ENCODE measurements at regions not wholly inside any gene's neighbourhood (a gene's known extent, or its start where the extent isn't known, plus 50 kb on each side); places are given as distances from the start of the nearest gene placed in this dataset.

DNA sequence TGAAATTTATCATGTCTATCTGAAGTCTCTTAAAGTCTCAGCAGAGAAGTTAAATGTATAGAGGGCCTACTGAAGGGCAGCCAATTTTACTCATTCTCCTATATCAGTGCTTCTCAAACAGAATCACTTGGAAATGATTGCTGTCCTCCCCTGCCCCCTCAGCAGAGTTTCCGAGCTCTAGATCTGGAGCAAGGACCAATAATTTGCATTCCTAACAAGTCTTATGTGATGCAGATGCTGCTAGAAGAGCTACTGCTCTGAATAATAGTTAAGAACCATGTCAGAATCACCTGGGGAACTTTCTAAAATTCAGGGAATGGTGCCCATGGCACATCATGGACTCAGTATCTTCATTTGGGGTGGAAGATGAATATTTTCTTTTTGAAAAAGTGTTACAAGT, 105.6 kb upstream of the EPHA4 start:
- no peak for DNase-seq (ENCODE audit: low read depth)

DNA sequence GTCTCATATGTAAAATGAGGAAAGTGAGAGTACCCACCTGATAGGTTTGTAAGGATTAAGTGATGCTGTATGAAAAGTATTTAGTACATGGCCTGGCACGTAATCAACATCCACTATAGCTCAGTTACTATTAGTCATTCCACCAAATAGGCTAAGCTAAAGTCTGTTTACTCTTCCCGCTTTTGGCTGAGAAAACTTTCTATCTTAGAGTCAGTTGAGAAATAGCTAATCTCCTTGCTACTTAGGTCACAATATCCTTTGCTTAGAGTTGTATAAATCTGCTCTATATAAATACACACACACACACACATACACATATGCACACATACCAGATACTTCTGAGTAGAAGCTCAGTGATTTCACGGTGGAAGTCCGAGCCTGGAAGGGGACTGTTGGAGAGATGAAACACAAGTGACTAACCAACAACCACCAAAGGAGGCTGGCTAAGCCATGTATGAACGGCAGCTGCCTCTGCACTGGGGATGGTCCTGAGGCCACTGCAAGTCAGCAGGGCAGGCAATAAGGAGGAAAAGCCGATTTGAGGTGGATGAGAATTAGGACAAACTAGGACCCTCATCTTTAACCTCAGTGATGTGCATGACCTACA, 104.6 kb upstream of the EPHA4 start:
- no peak for DNase-seq (ENCODE audit: low read depth)

DNA sequence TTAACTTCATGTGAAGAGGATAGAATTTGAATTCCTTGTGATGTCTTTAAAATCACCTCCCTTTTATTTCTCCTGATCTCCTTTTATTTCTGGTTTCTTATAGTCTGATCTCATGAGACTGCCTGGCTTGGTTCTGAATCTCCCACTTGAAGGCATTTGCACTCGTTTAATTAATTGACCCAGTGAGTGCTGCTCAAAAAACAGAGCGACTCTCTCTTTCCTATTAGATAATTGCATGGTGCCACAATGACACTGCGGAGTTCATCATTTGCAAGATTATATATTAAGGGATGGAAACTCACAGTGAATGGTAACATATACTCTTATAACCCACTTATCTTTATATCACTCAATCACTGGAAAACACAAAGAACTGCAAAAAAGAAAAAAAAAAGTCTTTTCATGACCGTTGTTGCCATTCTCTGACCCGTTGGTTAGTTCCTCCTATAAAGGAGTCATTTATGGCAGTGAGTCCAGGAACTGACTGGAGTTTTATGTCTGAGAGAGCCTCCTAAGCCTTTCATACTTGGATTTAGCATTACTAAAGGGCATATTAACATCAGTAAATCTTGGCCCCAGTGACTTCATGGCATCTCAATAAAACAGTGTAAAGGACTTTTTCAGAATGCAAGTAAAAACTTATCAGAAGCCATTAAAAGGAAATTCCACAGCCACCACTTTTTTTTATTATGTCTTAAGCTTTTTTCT, 103.3 kb upstream of the EPHA4 start:
- DNase-seq (ENCODE audit: low read depth) = no peak

DNA sequence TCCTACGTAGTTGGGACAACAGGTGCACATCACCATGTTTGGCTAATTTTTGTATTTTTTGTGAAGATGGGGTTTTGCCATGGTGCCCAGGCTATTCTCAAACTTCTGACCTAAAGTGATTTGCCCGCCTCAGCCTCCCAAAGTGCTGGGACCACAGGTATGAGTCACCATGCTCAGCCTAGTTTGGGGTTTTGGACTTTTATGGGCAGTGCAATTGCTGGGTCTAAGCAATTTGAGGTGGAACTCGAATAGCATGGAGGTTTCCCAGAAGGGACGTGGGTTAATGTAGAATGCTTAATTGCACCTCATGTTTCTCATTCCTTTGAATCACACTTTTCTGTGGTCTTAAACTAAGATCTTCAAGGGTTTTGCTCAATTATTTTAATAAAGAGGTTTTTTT, 102.3 kb upstream of the EPHA4 start:
- DNase-seq (ENCODE audit: low read depth) = no peak

DNA sequence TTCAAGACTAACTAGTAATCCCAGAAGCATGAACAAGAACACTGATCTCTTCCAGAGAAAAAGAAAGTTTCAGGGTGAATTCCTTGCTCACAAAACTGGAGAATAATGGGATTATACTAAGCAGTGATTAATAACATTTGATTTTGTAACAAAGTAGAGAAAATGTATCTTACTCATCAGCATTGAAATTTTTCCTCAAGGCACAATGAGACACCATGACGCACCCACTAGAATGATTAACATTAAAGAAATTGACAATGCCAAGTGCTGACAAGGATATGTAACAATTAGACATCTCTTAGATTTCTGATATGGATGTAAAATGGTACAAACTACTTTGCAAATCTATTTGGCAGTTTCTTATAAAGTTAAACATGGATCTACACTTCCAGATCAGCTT, 101.1 kb upstream of the EPHA4 start:
- no peak for DNase-seq (ENCODE audit: low read depth)

DNA sequence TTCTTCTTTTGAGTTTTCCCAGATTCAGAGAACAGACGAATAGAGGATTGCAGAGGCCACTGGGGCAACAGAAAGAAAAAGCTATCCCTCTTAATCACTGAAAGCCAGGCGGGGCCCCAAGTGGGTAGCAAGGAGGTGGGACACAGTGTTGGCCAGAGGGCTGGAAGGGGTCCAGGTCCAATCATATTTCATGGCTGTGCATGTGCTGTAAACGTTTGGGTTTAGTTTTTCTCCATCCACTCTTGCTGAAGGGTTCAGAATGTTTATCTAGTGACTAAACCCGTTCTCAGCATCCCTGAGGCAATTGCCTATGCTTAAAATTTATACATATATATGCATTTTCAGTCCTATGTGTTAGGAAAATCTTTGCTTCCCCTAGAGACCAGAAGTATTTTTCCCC, 99.4 kb upstream of the EPHA4 start:
- DNase-seq (ENCODE audit: low read depth) = peak; percentile 5

DNA sequence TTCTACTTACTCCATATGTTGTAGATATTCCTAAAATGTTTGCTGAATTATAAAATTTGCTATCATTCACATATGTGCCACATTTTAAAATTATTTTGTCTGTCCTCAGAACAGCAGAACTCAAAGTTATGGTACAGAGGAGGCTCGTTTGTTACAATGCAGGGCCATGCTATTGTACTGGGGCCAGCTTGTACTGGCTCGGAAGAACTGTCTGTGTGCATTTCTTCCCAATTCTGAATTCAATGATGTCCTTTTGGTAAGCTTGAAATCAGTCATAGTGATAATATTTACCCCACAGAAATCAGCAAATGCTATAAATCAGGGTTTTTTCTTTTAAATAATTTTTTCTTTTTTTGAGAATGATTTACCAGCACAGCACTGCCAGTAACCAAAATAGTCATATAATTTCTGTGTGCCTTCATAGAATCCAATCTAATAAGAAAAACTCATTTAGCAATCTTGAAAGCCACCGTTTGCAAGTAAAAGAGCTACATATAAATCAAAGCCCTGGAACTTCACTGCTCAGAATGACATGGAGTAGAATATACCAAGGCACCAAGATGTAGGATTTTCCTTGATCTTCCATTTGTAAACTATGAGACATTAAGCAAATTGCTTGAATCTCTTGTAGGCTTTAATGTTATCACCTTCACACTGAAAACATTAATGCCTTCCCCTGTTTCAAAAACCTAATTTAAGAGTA, 90.7 kb upstream of the EPHA4 start:
- DNase-seq (ENCODE audit: low read depth) = no peak

DNA sequence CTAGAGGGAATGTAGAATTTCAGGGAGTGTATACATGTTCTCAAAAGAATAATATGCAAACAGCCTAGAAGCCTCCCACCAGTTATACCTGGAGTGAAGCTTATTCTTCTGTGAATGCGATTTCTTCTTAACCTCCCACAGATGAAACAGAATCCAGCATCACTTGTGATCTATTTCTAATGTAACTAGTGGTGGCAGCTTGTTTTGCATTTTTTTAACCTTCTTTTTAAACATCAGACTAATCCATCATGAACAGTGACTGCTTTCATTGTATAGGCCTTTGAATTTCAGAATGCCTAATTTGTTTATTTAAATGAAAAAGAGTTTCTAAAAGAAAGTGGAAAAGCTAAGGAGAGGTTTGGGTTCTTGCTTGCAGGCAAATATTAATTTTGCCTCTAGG, 85.7 kb upstream of the EPHA4 start:
- no peak for DNase-seq (ENCODE audit: low read depth)

DNA sequence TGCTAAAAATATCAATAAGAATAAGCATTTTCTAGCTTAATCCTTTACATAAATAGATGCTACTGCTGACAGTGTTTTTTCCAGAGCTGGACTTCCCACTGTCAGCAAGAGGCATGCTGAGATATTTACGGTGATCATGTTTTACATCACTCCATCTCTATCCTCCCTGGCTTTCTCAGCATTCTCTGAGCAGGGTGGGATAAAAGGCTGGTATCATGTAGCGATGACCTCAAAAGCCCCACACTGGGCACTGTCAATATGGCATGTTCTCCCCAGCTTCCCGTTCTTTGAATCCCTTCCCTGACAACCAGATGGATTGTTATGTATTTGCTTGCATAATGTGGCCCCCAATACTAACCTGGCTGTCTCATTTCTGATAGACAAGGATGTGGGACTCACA, 83.2 kb upstream of the EPHA4 start:
- DNase-seq (ENCODE audit: low read depth) = no peak

DNA sequence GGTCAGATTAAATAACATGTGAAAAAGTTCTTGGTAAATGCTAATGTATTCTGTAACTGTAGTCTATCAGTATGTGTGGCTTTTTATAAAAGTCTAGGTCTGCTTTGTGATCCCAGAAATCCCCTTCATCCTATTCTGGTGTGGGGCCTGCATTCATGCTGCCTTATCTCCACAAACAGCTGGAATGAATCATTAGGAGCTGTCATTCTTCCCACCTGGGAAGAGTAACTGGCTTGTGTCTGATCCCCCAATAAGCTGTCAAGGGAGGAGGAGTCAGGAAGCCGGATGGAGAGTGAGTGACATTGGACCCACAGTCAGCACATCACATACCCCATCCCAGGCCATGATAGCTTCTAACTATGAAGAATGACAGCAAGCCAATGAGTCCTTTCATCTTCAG, 81.1 kb upstream of the EPHA4 start:
- DNase-seq (ENCODE audit: low read depth) = no peak

DNA sequence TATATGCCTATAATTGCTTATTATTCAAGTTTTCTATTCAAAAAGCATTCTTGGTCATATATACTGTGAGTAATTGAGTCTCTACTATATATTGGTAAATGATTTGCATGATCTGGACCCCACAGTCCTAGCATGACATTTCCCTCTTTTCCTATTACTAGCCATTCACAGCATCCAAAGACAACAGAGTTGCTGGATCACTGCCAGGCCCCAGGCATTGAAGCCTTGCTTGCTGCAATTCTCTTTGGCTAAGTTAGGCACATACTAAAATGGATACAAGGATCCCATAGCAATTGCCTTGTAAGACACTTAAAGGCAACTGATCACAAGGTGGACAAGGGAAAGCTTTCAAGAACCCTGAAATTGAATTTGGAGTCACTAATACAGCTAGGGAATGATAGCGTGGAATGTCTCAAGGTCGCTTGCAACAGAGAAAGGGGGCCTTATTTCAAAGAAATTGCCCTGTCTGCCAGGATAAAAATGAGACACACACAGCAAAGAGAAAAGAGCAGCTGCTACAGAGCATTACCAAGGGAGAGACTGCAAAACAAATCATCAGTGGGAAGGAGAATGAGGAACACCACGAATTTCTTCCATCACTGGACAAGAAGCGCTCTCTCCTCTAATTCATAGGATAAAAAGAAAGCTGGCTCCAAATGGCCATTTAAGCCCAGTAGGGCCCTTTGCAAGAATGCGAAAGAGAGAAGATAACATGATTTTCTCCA, 77.1 kb upstream of the EPHA4 start:
- DNase-seq (ENCODE audit: low read depth) = no peak

DNA sequence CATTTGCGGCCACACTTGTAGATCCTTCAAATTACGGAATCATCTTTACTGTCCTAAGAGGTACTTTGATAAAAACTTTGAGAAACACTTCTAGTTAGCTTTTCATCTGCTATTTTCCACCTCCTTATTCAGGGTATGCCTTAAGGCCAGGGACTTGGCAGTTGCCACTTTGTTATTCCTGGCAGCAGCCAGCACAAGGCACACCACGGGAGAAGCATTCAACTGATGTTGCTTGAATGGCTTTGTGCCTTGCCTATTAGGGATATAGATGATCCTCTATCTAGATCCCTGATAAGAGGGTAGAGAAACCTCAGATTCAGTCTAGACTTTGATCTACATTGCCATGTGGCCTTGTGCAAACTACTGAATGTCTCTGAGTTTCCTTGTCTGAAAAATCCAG, 70.3 kb upstream of the EPHA4 start:
- DNase-seq (ENCODE audit: low read depth) = no peak

DNA sequence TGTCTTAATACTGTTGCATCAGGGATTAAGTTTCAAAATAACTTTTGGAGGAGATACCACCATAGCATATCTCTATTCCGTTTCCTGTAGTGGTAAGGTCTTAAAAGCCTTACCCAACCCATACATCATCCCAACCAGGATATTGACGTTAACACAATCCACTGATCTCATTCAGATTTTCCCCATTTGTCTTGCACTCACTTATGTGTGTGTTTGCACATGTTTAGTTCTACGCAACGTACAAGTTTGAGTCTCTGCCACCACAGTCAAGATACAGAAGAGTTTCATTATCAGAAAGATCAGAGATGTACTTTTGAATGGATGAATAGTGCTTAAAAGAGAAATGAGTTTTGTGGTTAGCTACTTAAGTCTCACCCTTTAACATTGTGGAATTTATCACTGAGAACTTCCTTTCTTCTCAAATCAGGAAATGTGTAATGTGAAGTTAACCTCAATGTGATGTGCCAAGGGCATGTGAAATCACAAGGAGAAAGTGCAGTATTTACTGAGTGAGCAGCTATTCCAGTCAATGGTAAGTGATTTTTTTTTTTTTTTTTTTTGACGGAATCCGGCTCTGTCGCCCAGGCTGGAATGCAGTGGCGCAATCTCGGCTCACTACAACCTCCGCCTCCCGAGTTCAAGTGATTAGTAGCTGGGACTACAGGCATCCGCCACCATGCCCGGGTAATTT, 69.2 kb upstream of the EPHA4 start:
- DNase-seq (ENCODE audit: low read depth) = no peak

DNA sequence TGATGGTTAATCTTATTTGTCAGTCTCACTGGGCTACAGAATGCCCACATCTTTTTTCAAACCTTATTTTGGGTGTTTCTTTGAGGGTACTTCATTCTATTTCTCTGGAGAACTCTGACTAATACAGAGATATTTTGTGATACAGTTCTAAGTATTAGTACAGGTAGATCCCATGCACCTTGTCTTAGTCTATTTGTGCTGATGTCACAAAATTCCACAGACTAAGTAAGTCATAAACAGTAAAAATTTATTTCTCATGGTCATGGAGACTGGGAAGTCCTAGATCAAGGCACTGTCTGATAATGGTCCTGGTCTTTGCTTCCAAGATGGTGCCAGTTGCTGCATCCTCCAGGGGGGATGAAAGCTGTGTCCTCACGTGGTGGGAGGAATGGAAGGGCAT, 68.6 kb upstream of the EPHA4 start:
- no peak for DNase-seq (ENCODE audit: low read depth)

DNA sequence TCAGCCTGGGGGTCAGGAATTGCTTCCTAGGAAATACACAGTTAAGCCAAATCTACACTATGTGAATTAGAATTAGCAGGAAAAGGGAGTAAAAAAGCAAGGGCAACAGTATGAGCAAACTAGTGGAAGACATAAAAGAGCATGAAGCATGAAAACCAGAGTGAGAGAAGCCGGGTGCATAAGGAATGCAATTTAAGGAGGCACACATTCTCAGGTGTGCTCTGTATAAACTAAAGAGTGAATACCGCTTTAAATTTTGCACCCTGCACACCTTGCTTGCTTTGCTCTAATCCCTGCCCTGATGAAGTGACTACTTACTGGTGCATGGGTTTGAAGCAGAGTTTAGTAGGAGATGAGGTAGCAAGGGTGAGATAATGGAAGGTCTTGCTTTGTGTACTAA, 65.7 kb upstream of the EPHA4 start:
- DNase-seq (ENCODE audit: low read depth) = no peak

DNA sequence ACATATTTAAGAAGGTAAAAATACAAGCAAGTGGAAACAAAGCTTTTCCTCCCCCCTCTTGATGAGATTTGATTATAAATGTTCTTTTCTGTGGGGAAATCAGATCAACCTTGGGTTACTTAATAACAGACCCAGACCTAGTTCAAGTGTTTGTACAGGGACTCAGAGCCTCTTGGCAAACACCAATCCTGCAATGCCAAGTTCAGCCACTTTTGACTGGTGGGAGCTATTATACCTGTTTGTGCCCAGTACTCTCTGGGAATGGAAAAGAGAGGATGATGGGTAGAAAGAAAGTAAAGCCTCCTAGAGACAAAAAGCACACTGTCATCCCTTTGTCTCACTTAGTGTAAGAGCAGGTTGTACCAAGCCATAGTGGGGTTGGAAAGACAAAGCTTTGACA, 63.8 kb upstream of the EPHA4 start:
- no peak for DNase-seq (ENCODE audit: low read depth)

DNA sequence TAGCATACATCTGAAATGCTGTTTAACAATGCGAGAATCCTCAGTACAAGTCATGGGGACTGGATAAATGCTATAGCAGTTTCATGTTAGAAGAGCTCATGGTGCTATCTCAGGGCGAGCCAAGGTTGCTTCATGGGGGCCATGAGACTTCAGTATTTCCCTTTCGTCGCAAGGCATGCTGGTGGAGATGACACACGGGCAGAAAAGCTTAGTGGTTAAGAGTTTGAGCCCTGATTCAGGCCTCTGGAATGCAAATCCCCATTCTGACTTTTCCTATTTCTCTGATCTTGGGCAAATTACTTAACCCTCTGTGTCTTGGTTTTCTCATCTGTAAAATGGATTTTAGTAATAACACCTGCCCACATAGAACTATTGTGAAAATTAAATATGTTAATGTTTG, 57.4 kb upstream of the EPHA4 start:
- peak; percentile 18 for DNase-seq (ENCODE audit: low read depth)

DNA sequence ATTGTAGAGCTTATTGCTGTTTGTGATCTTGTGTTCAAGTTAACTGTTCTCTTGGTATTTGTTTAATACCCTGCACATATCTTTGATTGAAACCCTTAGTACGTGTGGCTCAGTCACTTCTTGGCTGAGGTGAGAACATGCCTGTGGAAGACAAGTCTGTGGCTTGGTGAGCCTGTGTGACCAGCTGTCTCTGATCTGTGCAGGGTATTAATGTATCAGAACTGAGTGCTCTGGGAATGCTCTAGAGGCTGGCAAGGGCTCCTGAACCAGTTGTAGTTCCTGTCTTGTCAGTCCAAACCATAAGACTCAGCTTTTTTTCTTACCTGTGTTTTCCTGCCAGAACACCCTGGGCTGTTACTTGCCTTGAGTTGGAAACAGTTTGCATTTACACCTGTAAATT, 52.4 kb upstream of the EPHA4 start:
- DNase-seq (ENCODE audit: low read depth) = no peak

Data from fibroblast of the conjunctiva (primary cell).